Activated effector memory CD4-positive, alpha-beta T cell treated with Interleukin-2 at 50 U/mL for 16 hours (primary cell): ENCODE measurements at regions not wholly inside any gene's neighbourhood (a gene's known extent, or its start where the extent isn't known, plus 50 kb on each side); places are given as distances from the start of the nearest gene placed in this dataset.

Experiments used
- DNase-seq: peaks from one replicate; pipeline ENCODE4 v3.0.0-alpha.2; 2020

DNA sequence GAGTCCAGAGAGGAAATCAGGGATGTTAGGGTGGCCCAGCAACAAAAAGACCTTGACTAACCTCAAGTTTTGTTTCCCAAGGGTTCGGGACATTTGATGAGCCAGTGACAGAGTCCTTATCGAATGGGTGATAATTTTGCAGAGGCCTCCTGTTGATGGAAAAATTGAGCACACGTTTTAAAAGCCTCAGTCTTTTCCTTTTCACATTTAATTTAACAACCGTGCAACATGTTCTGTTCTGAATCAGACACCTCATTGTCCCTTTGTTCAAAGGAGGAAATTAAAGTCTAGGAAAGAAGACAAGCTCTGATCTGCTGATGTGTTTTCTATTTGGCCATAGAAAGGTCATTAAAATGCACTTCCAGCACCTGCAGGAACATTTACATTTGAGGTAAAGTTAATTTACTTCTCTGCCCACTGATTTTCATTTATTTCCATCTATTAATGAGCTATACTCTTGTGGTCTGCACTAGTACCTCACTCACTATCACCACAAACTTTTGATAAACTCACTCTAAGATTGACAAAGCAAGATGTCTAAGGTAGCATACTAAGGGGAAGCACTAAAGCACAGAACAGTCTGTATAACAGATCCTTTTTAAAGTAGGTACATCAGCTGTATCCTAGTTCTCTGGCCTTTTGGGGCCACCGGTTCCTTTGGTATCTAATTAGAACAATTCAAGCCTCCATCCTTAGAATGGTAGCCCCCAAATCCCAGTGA lies 147.0 kb downstream of the RPAP3 start:
- DNase-seq, result no peak

GRCh38 chr12:47557386-47557785 lies 148.4 kb downstream of the RPAP3 start:
- no peak for DNase-seq

- DNase-seq, result no peak
These were observed 149.4 kb downstream of the RPAP3 start for GRCh38 chr12:47556261-47557030.

DNA sequence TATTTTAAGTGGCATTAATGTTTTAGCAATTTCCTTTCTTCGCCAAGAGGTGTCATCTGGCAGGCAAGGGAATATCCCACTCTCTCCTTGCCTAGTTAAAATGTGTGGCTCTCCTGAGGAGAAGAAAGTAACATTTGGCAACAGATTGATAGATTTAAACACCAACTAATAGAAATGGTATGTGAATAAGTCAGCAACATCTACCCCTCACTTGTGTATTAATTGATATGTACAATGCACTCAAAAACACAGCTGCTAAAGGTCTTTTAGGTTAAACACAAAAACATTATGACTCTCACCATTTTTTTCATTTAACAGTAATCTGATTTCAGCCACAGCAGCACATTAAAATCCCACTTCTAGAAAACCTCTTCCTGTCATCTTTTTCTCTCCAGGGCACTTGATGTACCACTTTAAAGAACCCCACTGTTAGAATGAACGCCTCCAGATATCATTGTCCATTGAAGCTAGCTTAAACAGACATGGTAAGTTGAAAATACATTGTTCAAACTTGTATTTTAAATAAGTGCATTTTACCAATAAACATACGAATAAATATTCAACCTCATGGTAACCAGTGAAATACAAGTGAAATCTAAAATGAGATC lies 151.7 kb downstream of the RPAP3 start:
- no peak for DNase-seq

GRCh38 chr12:47553266-47553665 lies 152.6 kb downstream of the RPAP3 start:
- DNase-seq, result no peak

GRCh38 chr12:47551426-47551851 lies 154.4 kb downstream of the RPAP3 start:
- DNase-seq, result no peak

- no peak for DNase-seq
These were observed 156.6 kb downstream of the RPAP3 start for GRCh38 chr12:47549258-47549657.

DNA sequence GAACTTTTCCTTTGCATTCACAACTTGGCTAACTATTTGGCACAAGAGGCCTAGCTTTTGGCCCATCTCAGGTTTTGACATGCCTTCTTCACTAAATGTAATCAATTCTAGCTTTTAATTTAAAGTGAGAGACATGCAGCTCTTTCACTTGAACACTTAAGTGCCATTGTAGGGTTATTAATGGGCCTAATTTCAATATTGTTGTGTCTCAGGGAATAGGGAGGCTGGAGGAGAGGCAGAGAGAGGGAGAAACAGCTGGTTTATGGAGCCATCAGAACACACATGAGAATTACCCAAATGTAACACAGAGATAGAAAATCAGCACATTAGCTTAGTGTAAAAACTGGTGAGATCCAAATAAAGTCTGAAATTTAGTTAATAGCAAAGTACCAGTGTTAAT lies 157.4 kb downstream of the RPAP3 start:
- no peak for DNase-seq

GRCh38 chr12:47547077-47547476 lies 158.8 kb downstream of the RPAP3 start:
- DNase-seq, result no peak

DNA sequence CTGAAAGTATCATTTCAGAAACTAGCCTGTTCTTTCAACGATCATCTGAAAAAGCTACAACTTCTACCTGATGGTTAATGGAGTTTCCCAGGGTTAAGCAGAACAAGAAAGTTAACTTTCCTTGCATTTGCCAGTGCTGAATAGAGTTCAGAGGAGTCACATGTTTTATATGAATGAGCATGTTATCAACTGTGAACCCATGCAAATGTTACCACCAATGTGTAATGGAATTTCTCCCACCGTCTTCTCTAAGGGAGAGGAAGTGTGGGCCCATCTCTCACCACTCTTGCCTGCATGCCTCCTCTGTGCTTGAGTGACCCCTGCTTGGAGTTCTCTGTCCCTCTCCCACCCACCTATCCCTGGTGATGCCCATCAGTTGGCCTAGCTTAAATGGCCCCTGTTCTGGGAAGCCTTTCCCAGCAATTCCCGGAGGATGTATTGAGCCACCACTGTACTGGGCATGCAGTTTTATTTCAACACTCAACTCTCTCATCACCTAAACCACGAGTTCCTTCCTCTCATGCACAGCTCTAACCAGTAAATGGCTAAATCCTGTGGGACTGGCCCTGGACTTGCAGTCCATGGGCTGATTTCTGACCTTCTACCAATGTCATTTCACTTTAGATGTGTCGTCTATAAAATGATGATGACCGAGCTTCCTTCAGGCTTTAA lies 159.8 kb downstream of the RPAP3 start:
- DNase-seq, result no peak

- no peak for DNase-seq
These were observed 171.1 kb downstream of the RPAP3 start for GRCh38 chr12:47534695-47535094.

DNA sequence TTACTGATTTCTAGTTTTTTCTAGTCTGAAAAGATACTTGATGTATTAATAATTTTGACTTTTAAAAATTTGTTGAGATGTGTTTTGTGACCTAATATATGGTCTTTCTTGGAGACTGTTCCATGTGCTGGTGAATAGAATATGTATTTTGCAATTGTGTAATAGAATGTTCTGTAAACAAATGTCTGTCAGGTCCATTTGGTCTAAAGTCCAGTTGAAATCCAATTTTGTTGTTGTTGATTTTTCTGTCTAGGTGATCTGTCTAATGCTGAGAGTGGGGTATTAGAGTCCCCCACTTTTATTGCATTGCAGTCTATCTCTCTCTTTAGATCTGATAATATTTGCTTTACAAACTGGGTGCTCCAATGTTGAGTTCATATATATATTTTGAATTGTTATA lies 175.8 kb downstream of the RPAP3 start:
- no peak for DNase-seq

DNA sequence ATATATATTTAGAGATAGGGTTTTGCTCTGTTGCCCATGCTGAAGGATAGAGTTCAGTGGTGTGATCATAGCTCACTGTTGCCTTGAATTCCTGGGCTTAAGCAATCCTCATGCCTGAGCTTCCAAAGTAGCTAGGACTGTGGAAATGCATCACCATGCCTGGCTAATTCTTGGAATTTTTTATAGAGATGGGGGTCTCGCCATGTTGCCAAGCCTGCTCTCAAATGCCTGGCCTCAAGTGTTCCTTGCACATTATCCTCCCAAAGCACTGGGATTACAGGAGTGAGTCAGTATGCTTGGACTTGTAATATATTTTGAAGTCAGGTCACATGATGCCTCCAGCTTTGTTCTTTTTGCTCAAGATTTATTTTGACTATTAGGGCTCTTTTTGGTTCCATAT lies 178.0 kb downstream of the RPAP3 start:
- no peak for DNase-seq

DNA sequence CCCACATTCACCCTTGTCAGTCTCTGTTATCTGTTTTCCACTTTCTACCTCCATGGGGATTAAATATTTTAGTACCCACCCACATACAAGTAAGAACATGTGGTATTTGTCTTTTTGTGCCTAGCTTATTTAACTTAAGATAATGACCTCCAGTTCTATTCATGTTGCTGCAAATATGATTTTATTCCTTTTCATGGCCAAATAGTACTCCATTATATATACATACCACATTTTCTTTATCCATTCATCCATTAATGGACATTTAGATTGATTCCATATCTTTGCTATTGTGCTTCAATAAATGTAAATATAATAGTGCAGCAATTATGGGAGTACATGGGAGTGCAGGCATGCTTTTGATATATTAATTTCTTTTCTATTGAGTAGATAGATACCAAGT lies 185.8 kb downstream of the RPAP3 start:
- no peak for DNase-seq

GRCh38 chr12:47517122-47517521 lies 188.7 kb downstream of the RPAP3 start:
- no peak for DNase-seq

- DNase-seq, result no peak
These were observed 196.4 kb downstream of the RPAP3 start for GRCh38 chr12:47509398-47509851.

DNA sequence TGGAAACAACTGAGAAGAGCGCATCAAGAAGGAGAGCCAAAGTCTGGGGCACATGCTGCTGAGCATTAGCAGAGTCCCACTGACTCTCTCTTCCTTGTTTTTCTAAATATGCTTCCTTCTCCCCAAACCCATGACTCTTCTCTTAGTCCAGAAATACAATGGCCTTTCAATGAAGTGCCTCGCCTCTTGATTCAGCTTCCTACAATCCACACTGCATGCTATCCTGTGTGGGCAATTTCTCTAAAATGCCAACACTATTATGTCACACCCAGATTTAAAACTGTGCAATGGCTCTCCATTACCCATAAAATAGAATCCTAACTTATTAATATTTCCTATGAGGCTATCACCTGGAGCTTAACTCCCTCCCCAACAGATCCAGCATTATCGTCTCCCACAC lies 198.6 kb downstream of the RPAP3 start:
- DNase-seq, result no peak

GRCh38 chr12:47504775-47505446 lies 200.9 kb downstream of the RPAP3 start:
- DNase-seq, result no peak

GRCh38 chr12:47493801-47494200 lies 212.0 kb downstream of the RPAP3 start:
- no peak for DNase-seq

- DNase-seq, result no peak
These were observed 214.1 kb downstream of the RPAP3 start for GRCh38 chr12:47491516-47492305.

GRCh38 chr12:47488888-47489287 lies 216.9 kb downstream of the RPAP3 start:
- DNase-seq, result no peak

DNA sequence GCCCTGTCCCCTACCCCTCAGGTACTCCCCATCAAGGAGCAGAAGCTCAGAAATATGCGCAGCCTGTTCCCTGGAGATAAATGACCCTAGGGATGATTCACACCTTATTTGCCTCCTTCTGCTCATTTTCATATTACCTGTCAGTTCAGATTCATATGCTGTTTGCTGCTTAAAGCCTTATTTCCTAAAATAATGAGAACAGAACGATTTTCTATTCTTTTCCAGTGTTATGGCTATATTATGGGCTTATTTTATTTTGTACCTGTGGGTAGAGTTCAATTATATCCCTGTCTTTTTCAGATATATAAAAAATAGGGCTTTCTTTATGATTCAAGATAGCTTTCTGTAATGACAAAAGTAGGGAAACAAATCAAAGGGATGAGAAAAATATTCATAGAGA lies 224.8 kb downstream of the RPAP3 start:
- no peak for DNase-seq
